IPS-20b (cell line): ENCODE measurements at regions not wholly inside any gene's neighbourhood (a gene's known extent, or its start where the extent isn't known, plus 50 kb on each side); places are given as distances from the start of the nearest gene placed in this dataset.

Experiments
- H3K27ac ChIP-seq: one replicate; pipeline ENCODE4 v1.5.1; 2013; ENCODE audit warnings: low read length
- H3K27me3 ChIP-seq: 2 replicates; pipeline ENCODE4 v1.6.1; 2013; ENCODE audit warnings: mild to moderate bottlenecking, low read length, inconsistent platforms; ENCODE audit not compliant: insufficient read depth
- H3K36me3 ChIP-seq: 2 replicates; pipeline ENCODE4 v1.6.1; 2013; ENCODE audit warnings: low read depth, mild to moderate bottlenecking, inconsistent platforms, low read length, moderate library complexity; ENCODE audit not compliant: insufficient read depth
- H3K4me1 ChIP-seq: 2 replicates; pipeline ENCODE4 v1.6.1; 2013; ENCODE audit warnings: mild to moderate bottlenecking, control low read depth, inconsistent platforms, low read length, moderate library complexity; ENCODE audit not compliant: insufficient read depth
- H3K4me3 ChIP-seq: 2 replicates; pipeline ENCODE4 v1.5.1; 2013; ENCODE audit warnings: mild to moderate bottlenecking, low read length, inconsistent platforms
- H3K9ac ChIP-seq: 2 replicates; pipeline ENCODE4 v1.6.1; 2013; ENCODE audit warnings: low read depth, mild to moderate bottlenecking, inconsistent platforms, low read length, moderate library complexity
- H3K9me3 ChIP-seq: 2 replicates; pipeline ENCODE4 v1.6.1; 2013; ENCODE audit warnings: mild to moderate bottlenecking, low read depth, low read length, inconsistent platforms; ENCODE audit not compliant: insufficient read depth

GRCh38 chr2:157032017-157032416 is 225.5 kb upstream of the GALNT5 start:
- no peaks in the 10 kb centered on the region for H3K27me3 ChIP-seq
- no peak overlapping the region for H3K27ac ChIP-seq
- no peaks in the 10 kb centered on the region for H3K4me1 ChIP-seq
- H3K9me3 ChIP-seq = no peaks in the 10 kb centered on the region
- no peak overlapping the region for H3K4me3 ChIP-seq
- no peaks in the 10 kb centered on the region for H3K36me3 ChIP-seq
- no peak overlapping the region for H3K9ac ChIP-seq

GRCh38 chr2:157036726-157037125 is 220.8 kb upstream of the GALNT5 start:
- no peaks in the 10 kb centered on the region for H3K36me3 ChIP-seq
- no peak overlapping the region for H3K9ac ChIP-seq
- no peaks in the 10 kb centered on the region for H3K27me3 ChIP-seq
- H3K9me3 ChIP-seq = no peaks in the 10 kb centered on the region
- no peak overlapping the region for H3K4me3 ChIP-seq
- H3K27ac ChIP-seq = no peak overlapping the region
- no peaks in the 10 kb centered on the region for H3K4me1 ChIP-seq

- Histone ChIP-seq H3K36me3 (no peaks in the 10 kb centered on the region), H3K9me3 (no peaks in the 10 kb centered on the region), H3K27ac (no peak overlapping the region), H3K4me1 (no peaks in the 10 kb centered on the region), H3K9ac (no peak overlapping the region), H3K4me3 (no peak overlapping the region), H3K27me3 (no peaks in the 10 kb centered on the region)
Measured at GRCh38 chr2:157043786-157044185, 213.7 kb upstream of the GALNT5 start.

GRCh38 chr2:157046396-157046795 is 211.1 kb upstream of the GALNT5 start:
- Histone ChIP-seq H3K9me3 (no peaks in the 10 kb centered on the region), H3K4me3 (no peak overlapping the region), H3K9ac (no peak overlapping the region), H3K4me1 (no peaks in the 10 kb centered on the region), H3K36me3 (no peaks in the 10 kb centered on the region), H3K27ac (no peak overlapping the region), H3K27me3 (no peaks in the 10 kb centered on the region)

- H3K4me1 ChIP-seq = no peaks in the 10 kb centered on the region
- H3K9ac ChIP-seq = no peak overlapping the region
- H3K27me3 ChIP-seq = no peaks in the 10 kb centered on the region
Measured at GRCh38 chr2:157052685-157053224, 204.8 kb upstream of the GALNT5 start.

GRCh38 chr2:157053876-157054275 is 203.6 kb upstream of the GALNT5 start:
- H3K27ac ChIP-seq = no peak overlapping the region

More at GRCh38 chr2:157052685-157053224, 204.8 kb upstream of the GALNT5 start:
- no peak overlapping the region for H3K27ac ChIP-seq
- H3K36me3 ChIP-seq = no peaks in the 10 kb centered on the region
- no peaks in the 10 kb centered on the region for H3K9me3 ChIP-seq
- H3K4me3 ChIP-seq = no peak overlapping the region

GRCh38 chr2:157055660-157056199 is 201.8 kb upstream of the GALNT5 start:
- Histone ChIP-seq H3K9ac (no peak overlapping the region), H3K9me3 (no peaks in the 10 kb centered on the region), H3K36me3 (no peaks in the 10 kb centered on the region), H3K27ac (no peak overlapping the region), H3K4me3 (no peak overlapping the region), H3K4me1 (peaks cover 2% of the 10 kb centered on the region), H3K27me3 (no peaks in the 10 kb centered on the region)

More at GRCh38 chr2:157053876-157054275, 203.6 kb upstream of the GALNT5 start:
- Histone ChIP-seq H3K4me3 (no peak overlapping the region), H3K9ac (no peak overlapping the region), H3K9me3 (no peaks in the 10 kb centered on the region), H3K27me3 (no peaks in the 10 kb centered on the region), H3K4me1 (no peaks in the 10 kb centered on the region; the same call in 1 of the 2 replicates), H3K36me3 (no peaks in the 10 kb centered on the region)

- H3K9me3 ChIP-seq = no peaks in the 10 kb centered on the region
- H3K27me3 ChIP-seq = no peaks in the 10 kb centered on the region
- no peaks in the 10 kb centered on the region for H3K36me3 ChIP-seq
- H3K9ac ChIP-seq = no peak overlapping the region
- no peak overlapping the region for H3K27ac ChIP-seq
- peaks cover 5% of the 10 kb centered on the region for H3K4me1 ChIP-seq
- no peak overlapping the region for H3K4me3 ChIP-seq
Measured at GRCh38 chr2:157056200-157056676, 201.3 kb upstream of the GALNT5 start.

GRCh38 chr2:157058161-157058560 is 199.3 kb upstream of the GALNT5 start:
- peaks cover 5% of the 10 kb centered on the region for H3K4me1 ChIP-seq
- no peaks in the 10 kb centered on the region for H3K9me3 ChIP-seq
- no peaks in the 10 kb centered on the region for H3K36me3 ChIP-seq

GRCh38 chr2:157059036-157059435 is 198.5 kb upstream of the GALNT5 start:
- Histone ChIP-seq H3K9me3 (no peaks in the 10 kb centered on the region), H3K27me3 (no peaks in the 10 kb centered on the region), H3K4me1 (peaks cover 5% of the 10 kb centered on the region), H3K4me3 (no peak overlapping the region), H3K36me3 (no peaks in the 10 kb centered on the region), H3K27ac (no peak overlapping the region), H3K9ac (no peak overlapping the region)

More at GRCh38 chr2:157058161-157058560, 199.3 kb upstream of the GALNT5 start:
- H3K4me3 ChIP-seq = no peak overlapping the region
- no peaks in the 10 kb centered on the region for H3K27me3 ChIP-seq
- no peak overlapping the region for H3K9ac ChIP-seq
- H3K27ac ChIP-seq = no peak overlapping the region

GRCh38 chr2:157061799-157062198 is 195.7 kb upstream of the GALNT5 start:
- Histone ChIP-seq H3K4me1 (peaks cover 5% of the 10 kb centered on the region), H3K27ac (no peak overlapping the region), H3K9me3 (no peaks in the 10 kb centered on the region), H3K36me3 (no peaks in the 10 kb centered on the region), H3K4me3 (no peak overlapping the region), H3K9ac (no peak overlapping the region), H3K27me3 (no peaks in the 10 kb centered on the region)

GRCh38 chr2:157067562-157067961 is 189.9 kb upstream of the GALNT5 start:
- no peaks in the 10 kb centered on the region for H3K36me3 ChIP-seq
- H3K4me3 ChIP-seq = no peak overlapping the region
- no peak overlapping the region for H3K27ac ChIP-seq
- H3K9me3 ChIP-seq = peaks cover 3% of the 10 kb centered on the region; the same call in 1 of the 2 replicates
- no peaks in the 10 kb centered on the region for H3K27me3 ChIP-seq
- no peaks in the 10 kb centered on the region for H3K4me1 ChIP-seq
- no peak overlapping the region for H3K9ac ChIP-seq
